ENCODE measurements at regions not wholly inside any gene's neighbourhood (a gene's known extent, or its start where the extent isn't known, plus 50 kb on each side); places are given as distances from the start of the nearest gene placed in this dataset.

DNA sequence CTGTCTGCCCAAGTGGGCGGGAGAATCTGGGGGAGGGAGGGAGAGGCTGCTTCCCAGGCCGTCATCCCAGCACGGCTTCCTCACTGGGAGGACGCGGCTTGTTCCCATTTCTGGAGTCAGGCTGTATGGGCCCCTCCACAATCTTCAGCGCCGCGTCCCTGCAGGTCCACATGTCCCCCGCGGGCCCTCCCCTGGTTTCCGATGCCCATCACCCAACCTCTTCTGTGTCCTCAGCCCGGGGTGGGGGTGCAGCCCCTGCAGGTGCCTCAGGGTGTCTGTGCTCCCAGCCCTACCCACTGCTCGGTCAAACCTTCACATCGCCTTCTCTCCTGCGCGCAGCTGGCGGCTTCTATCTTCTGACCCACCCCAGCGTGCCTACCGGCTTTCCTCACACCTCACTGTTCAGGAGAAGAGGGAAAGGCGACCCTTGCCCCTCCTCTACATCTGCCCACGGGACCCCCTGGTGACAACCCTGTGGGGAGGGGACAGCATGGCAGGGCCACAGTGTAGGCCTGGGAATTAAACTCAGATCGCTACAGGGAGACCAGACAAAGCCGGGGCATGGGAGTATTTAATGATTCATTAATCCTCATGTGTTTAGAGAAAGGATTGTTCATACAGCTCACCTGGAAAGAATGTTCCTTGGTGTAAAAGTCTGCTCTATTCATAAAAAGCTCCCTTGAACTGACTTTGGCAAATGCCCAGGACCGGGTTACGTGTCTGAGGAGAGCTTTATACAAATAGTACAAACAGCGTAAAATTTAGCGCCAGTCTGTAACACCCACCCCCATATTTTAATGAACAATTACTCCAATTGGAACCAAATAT, 145.1 kb downstream of the IRX1 start:
- ChIA-PET POLR2A (no interaction called here), CTCF (no interaction called here)
- DNase-seq (ENCODE audit: extremely low spot score) = no peak
- TF ChIP-seq ELF4 (IDR thresholded peaks at IDR 0.05) (no peak), FOXA1 (IDR thresholded peaks at IDR 0.05) (no peak), SP1 (IDR thresholded peaks at IDR 0.05) (no peak), HDGF (IDR thresholded peaks at IDR 0.05; ENCODE audit: borderline replicate concordance) (no peak), NFRKB (IDR thresholded peaks at IDR 0.05) (no peak)
- TF ChIP-seq, protein P1, sequence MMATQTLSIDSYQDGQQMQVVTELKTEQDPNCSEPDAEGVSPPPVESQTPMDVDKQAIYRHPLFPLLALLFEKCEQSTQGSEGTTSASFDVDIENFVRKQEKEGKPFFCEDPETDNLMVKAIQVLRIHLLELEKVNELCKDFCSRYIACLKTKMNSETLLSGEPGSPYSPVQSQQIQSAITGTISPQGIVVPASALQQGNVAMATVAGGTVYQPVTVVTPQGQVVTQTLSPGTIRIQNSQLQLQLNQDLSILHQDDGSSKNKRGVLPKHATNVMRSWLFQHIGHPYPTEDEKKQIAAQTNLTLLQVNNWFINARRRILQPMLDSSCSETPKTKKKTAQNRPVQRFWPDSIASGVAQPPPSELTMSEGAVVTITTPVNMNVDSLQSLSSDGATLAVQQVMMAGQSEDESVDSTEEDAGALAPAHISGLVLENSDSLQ (IDR thresholded peaks at IDR 0.05) = no peak

DNA sequence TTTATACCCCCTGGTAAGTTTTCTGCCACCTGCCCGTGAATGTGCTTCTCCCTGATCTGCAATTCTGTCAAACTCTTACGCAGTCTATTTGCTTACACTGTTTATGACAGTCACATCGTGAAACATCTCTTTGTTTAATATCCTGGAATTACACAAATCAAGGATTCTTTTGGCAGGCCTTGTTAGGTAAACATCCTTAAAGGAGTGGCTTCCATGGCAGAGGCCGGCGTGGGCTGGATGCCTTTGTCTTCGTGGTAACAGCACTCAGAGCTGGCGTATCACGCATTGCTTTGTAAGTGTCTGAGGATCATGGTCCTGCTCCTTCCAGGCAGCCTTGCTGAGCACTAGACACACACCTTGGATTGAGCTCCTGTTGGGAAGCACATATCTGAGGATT, 145.7 kb downstream of the IRX1 start:
- DNase-seq (ENCODE audit: extremely low spot score) = no peak
- no peak for TF ChIP-seq ELF4 (IDR thresholded peaks at IDR 0.05)
- TF ChIP-seq NFRKB (IDR thresholded peaks at IDR 0.05) = no peak
- TF ChIP-seq, protein P1 (IDR thresholded peaks at IDR 0.05) = no peak
- TF ChIP-seq BHLHE40 (IDR thresholded peaks at IDR 0.05; ENCODE audit: borderline replicate concordance) = no peak
- no peak for TF ChIP-seq FOXK2 (IDR thresholded peaks at IDR 0.05)
- no peak for TF ChIP-seq HDGF (IDR thresholded peaks at IDR 0.05; ENCODE audit: borderline replicate concordance)
- no peak for TF ChIP-seq CTBP1 (IDR thresholded peaks at IDR 0.05; ENCODE audit: borderline replicate concordance)
- no peak for TF ChIP-seq FOXM1 (IDR thresholded peaks at IDR 0.05; ENCODE audit: borderline replicate concordance)
- no peak for TF ChIP-seq ZNF384 (IDR thresholded peaks at IDR 0.05)
- TF ChIP-seq SP1 (IDR thresholded peaks at IDR 0.05) = no peak
- no peak for TF ChIP-seq TARDBP (IDR thresholded peaks at IDR 0.05)
- no peak for TF ChIP-seq SUZ12 (IDR thresholded peaks at IDR 0.05)
- no peak for TF ChIP-seq LEF1 (IDR thresholded peaks at IDR 0.05; ENCODE audit: borderline replicate concordance)
- no peak for TF ChIP-seq ARNT (IDR thresholded peaks at IDR 0.05)
- TF ChIP-seq L3MBTL2 (conservative IDR thresholded peaks at IDR 0.05) = no peak
- POLR2A ChIA-PET = no interaction called here
- CTCF ChIA-PET = no interaction called here

GRCh38 chr5:3742750-3743149, 147.1 kb downstream of the IRX1 start:
- DNase-seq (ENCODE audit: extremely low spot score) = no peak
- ChIA-PET CTCF (no interaction called here), POLR2A (no interaction called here)
- TF ChIP-seq L3MBTL2 (conservative IDR thresholded peaks at IDR 0.05) = no peak
- TF ChIP-seq TARDBP (IDR thresholded peaks at IDR 0.05) = no peak
- no peak for TF ChIP-seq SUZ12 (IDR thresholded peaks at IDR 0.05)
- no peak for TF ChIP-seq HDGF (IDR thresholded peaks at IDR 0.05; ENCODE audit: borderline replicate concordance)
- TF ChIP-seq FOXK2 (IDR thresholded peaks at IDR 0.05) = no peak
- no peak for TF ChIP-seq ARNT (IDR thresholded peaks at IDR 0.05)
- TF ChIP-seq CTBP1 (IDR thresholded peaks at IDR 0.05; ENCODE audit: borderline replicate concordance) = no peak
- TF ChIP-seq NFRKB (IDR thresholded peaks at IDR 0.05) = no peak
- TF ChIP-seq FOXM1 (IDR thresholded peaks at IDR 0.05; ENCODE audit: borderline replicate concordance) = no peak
- no peak for TF ChIP-seq LEF1 (IDR thresholded peaks at IDR 0.05; ENCODE audit: borderline replicate concordance)
- TF ChIP-seq BHLHE40 (IDR thresholded peaks at IDR 0.05; ENCODE audit: borderline replicate concordance) = no peak
- TF ChIP-seq ELF4 (IDR thresholded peaks at IDR 0.05) = no peak
- TF ChIP-seq, protein P1 (IDR thresholded peaks at IDR 0.05) = no peak
- no peak for TF ChIP-seq FOXA1 (IDR thresholded peaks at IDR 0.05)
- TF ChIP-seq SP1 (IDR thresholded peaks at IDR 0.05) = no peak
- no peak for TF ChIP-seq ZNF384 (IDR thresholded peaks at IDR 0.05)

DNA sequence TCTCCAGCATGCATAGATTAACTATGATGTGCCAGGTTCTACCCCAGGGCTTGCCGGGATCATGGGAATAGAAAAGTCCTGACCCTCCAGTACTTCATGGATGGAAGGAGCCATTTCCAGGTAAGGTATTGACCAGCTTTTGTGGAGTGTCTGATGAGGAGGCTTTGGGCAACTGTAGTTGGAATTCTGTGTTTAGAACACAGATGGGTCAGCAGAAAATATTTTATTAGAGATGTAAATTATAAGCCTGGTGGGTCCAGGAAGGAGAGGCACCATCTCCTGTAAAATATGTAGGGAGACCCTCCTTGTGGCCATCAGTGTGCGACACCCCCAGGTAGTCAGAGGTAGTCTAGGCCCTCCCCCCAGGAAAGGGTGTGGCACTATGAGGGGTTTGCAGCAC, 156.2 kb downstream of the IRX1 start:
- POLR2A ChIA-PET = no interaction called here
- CTCF ChIA-PET = no interaction called here
- TF ChIP-seq, protein P1 (IDR thresholded peaks at IDR 0.05) = no peak
- TF ChIP-seq ZNF384 (IDR thresholded peaks at IDR 0.05) = no peak
- TF ChIP-seq ELF4 (IDR thresholded peaks at IDR 0.05) = no peak
- no peak for TF ChIP-seq FOXM1 (IDR thresholded peaks at IDR 0.05; ENCODE audit: borderline replicate concordance)
- TF ChIP-seq BHLHE40 (IDR thresholded peaks at IDR 0.05; ENCODE audit: borderline replicate concordance) = no peak
- no peak for TF ChIP-seq FOXA1 (IDR thresholded peaks at IDR 0.05)
- no peak for TF ChIP-seq ARNT (IDR thresholded peaks at IDR 0.05)
- no peak for TF ChIP-seq HDGF (IDR thresholded peaks at IDR 0.05; ENCODE audit: borderline replicate concordance)
- TF ChIP-seq SP1 (IDR thresholded peaks at IDR 0.05) = no peak
- TF ChIP-seq L3MBTL2 (conservative IDR thresholded peaks at IDR 0.05) = no peak
- no peak for DNase-seq (ENCODE audit: extremely low spot score)

DNA sequence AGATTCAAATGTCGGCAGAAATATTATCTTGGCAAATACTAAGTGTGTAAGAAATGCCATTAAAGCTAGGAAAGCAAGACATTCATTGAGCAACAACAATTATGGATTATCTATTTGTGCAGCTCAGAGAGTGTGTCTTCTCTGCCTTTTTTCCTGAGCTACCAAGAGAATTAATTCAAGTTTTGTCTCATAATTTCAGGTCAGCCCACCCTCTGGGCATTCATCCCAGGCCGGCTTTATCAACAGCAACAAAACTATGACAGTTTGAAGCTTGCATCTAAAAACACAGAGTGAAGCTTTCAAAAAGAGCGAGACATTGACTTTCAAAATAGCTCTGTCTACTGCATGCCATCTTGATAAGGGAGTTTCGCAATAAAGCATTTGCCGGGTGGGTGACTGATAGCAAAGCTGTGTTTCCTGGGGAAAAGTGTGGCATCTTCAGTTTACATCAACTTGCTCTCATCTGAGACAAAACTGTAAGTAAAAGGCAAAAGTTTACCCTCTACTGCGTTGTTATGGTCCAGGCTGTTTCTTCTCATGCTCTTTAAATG, 182.4 kb downstream of the IRX1 start:
- no peak for DNase-seq (ENCODE audit: extremely low spot score)
- TF ChIP-seq, protein P1 (IDR thresholded peaks at IDR 0.05) = no peak
- no peak for TF ChIP-seq LEF1 (IDR thresholded peaks at IDR 0.05; ENCODE audit: borderline replicate concordance)
- TF ChIP-seq SP1 (IDR thresholded peaks at IDR 0.05) = no peak
- no peak for TF ChIP-seq BHLHE40 (IDR thresholded peaks at IDR 0.05; ENCODE audit: borderline replicate concordance)
- no peak for TF ChIP-seq FOXM1 (IDR thresholded peaks at IDR 0.05; ENCODE audit: borderline replicate concordance)
- no peak for TF ChIP-seq CTBP1 (IDR thresholded peaks at IDR 0.05; ENCODE audit: borderline replicate concordance)
- TF ChIP-seq FOXA1 (IDR thresholded peaks at IDR 0.05) = no peak
- TF ChIP-seq ELF4 (IDR thresholded peaks at IDR 0.05) = no peak
- no peak for TF ChIP-seq ARNT (IDR thresholded peaks at IDR 0.05)
- TF ChIP-seq L3MBTL2 (conservative IDR thresholded peaks at IDR 0.05) = no peak
- TF ChIP-seq ZNF384 (IDR thresholded peaks at IDR 0.05) = no peak
- no peak for TF ChIP-seq HDGF (IDR thresholded peaks at IDR 0.05; ENCODE audit: borderline replicate concordance)
- TF ChIP-seq NFRKB (IDR thresholded peaks at IDR 0.05) = no peak
- no peak for TF ChIP-seq FOXK2 (IDR thresholded peaks at IDR 0.05)
- ChIA-PET POLR2A (no interaction called here), CTCF (no interaction called here)

Measured in HEK293T (cell line).